ENCODE measurements at regions not wholly inside any gene's neighbourhood (a gene's known extent, or its start where the extent isn't known, plus 50 kb on each side); places are given as distances from the start of the nearest gene placed in this dataset.

DNA sequence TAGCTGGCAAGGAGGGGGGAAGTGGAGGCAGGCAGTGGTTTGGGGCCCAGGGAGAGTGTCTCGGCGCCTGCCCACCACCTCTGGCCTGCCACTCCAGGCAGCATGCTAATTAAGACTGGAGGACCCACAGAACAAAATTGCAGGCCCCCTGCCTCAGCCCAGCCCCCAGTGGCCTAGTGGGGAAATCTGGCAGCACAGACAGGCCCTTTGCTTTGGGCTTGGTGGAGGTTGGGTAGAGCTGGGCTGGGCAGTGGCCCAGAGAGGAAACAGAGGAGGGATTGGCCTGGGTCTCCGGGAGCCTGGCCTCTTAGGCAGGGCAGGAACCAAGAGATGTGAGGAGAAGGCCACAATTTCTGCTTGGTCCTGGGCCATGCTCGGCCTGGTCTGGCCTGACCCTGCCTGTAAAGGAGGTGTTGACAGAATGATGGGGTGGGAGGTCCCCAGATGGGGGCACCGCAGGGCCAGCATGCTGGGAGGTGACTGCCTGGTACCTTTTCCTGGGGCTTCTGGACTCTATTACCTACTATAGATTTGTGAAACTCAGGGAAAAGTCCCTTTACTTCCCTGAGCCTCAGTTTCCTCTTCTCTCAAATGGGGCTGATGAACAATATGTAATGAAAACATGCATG is 92.4 kb upstream of the PJA1 start:
- TF ChIP-seq, protein P1, sequence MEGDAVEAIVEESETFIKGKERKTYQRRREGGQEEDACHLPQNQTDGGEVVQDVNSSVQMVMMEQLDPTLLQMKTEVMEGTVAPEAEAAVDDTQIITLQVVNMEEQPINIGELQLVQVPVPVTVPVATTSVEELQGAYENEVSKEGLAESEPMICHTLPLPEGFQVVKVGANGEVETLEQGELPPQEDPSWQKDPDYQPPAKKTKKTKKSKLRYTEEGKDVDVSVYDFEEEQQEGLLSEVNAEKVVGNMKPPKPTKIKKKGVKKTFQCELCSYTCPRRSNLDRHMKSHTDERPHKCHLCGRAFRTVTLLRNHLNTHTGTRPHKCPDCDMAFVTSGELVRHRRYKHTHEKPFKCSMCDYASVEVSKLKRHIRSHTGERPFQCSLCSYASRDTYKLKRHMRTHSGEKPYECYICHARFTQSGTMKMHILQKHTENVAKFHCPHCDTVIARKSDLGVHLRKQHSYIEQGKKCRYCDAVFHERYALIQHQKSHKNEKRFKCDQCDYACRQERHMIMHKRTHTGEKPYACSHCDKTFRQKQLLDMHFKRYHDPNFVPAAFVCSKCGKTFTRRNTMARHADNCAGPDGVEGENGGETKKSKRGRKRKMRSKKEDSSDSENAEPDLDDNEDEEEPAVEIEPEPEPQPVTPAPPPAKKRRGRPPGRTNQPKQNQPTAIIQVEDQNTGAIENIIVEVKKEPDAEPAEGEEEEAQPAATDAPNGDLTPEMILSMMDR (conservative IDR thresholded peaks at IDR 0.05; ENCODE audit: low read depth, low read length) = no peak
- no peak for TF ChIP-seq EZH2 (IDR thresholded peaks at IDR 0.05; ENCODE audit: borderline replicate concordance, low read depth, low read length, poor library complexity, severe bottlenecking)
- Histone ChIP-seq H3K9me3 (ENCODE audit: low read depth, low read length, poor library complexity, severe bottlenecking) (no peaks in the 10 kb centered on the region), H3K4me3 (ENCODE audit: low read depth, low read length, poor library complexity, severe bottlenecking) (no peak overlapping the region), H3K27ac (ENCODE audit: low read depth, low read length, poor library complexity, severe bottlenecking) (no peak overlapping the region), H3K27me3 (replicated peaks; ENCODE audit: insufficient read depth, low read depth, low read length, poor library complexity) (no peaks in the 10 kb centered on the region), H3K36me3 (ENCODE audit: insufficient read depth, low read length, poor library complexity, severe bottlenecking) (no peaks in the 10 kb centered on the region), H3K4me1 (ENCODE audit: insufficient read depth, low read length, poor library complexity, severe bottlenecking) (peaks cover 13% of the 10 kb centered on the region)
- POLR2A ChIA-PET (ENCODE audit: low non-redundant PET) = no interaction called here
- intact Hi-C loops (cut with micrococcal nuclease; ENCODE audit: unreplicated experiment) = no loop called here
- CTCF ChIA-PET = no interaction called here
- no peak for DNase-seq (ENCODE audit: low spot score)
- no TSS peak for BruUV-seq (replicated peaks)

DNA sequence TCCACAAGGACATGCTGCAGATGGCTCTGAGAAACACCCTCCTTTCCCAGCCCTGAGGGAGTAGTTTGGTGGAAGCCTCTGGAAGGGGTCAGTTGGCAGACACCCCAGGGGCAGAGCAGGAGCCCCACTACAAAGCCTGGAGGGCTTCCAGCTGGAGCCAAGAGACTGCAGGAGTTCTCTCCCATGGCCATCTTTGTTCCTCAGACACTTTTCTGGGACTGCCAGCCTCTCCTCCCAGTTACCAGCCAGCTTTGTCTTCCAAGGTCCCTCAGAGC is 91.0 kb upstream of the PJA1 start:
- H3K27me3 ChIP-seq (replicated peaks; ENCODE audit: insufficient read depth, low read depth, low read length, poor library complexity) = no peaks in the 10 kb centered on the region
- no peaks in the 10 kb centered on the region for H3K9me3 ChIP-seq (ENCODE audit: low read depth, low read length, poor library complexity, severe bottlenecking)
- no peak overlapping the region for H3K4me3 ChIP-seq (ENCODE audit: low read depth, low read length, poor library complexity, severe bottlenecking)
- no peak overlapping the region for H3K27ac ChIP-seq (ENCODE audit: low read depth, low read length, poor library complexity, severe bottlenecking)
- intact Hi-C loops (cut with micrococcal nuclease; ENCODE audit: unreplicated experiment) = no loop called here
- BruUV-seq (replicated peaks) = no TSS peak
- no peak for DNase-seq (ENCODE audit: low spot score)
- ChIA-PET POLR2A (ENCODE audit: low non-redundant PET) (no interaction called here), CTCF (no interaction called here)
- H3K4me1 ChIP-seq (ENCODE audit: insufficient read depth, low read length, poor library complexity, severe bottlenecking) = peaks cover 13% of the 10 kb centered on the region
- TF ChIP-seq, protein P1 (conservative IDR thresholded peaks at IDR 0.05; ENCODE audit: low read depth, low read length) = no peak
- no peak for TF ChIP-seq EZH2 (IDR thresholded peaks at IDR 0.05; ENCODE audit: borderline replicate concordance, low read depth, low read length, poor library complexity, severe bottlenecking)
- no peaks in the 10 kb centered on the region for H3K36me3 ChIP-seq (ENCODE audit: insufficient read depth, low read length, poor library complexity, severe bottlenecking)

DNA sequence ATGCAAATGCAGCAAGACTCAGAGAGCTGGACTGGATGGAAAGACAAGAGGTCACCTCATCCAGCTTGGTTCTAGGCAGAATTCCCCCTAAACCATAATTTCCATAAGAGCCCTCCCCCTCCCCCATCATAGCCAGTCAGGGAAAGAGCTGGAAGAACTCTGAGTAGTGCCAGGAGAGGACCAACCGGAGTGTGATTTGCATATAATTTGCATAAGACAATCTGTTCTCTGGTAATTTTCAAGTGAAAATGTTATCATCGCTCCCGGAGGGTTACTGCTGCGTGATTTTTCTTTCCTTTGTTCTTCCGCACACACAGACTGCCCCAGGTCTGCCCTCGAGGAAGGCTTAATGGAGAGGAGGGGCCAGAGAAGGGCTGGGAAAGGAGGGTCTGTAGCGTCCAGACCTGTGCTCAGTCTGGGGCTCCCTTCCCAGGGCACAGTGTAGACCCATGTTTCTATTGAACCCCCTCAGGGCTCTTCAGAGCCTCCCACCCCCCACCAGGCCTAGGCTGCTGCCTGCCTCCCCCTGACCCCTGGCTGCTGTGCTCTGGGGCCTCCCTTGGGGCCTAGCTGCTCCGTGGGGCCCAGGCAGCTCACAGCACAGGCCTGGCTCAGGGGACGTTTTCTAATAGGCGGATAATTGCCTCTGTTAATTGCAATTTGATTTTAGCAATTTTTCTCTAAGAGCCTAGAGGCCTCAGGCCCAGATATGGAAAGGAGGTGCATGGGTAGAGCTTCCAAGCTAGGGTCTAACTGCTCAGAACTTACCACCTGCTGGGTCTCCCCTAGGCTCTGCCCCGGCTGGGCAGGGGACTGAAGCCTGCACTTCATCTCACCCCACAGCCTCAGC is 90.4 kb upstream of the PJA1 start:
- Histone ChIP-seq H3K4me3 (ENCODE audit: low read depth, low read length, poor library complexity, severe bottlenecking) (no peak overlapping the region), H3K36me3 (ENCODE audit: insufficient read depth, low read length, poor library complexity, severe bottlenecking) (no peaks in the 10 kb centered on the region), H3K9me3 (ENCODE audit: low read depth, low read length, poor library complexity, severe bottlenecking) (no peaks in the 10 kb centered on the region), H3K4me1 (ENCODE audit: insufficient read depth, low read length, poor library complexity, severe bottlenecking) (peaks cover 13% of the 10 kb centered on the region), H3K27me3 (replicated peaks; ENCODE audit: insufficient read depth, low read depth, low read length, poor library complexity) (no peaks in the 10 kb centered on the region), H3K27ac (ENCODE audit: low read depth, low read length, poor library complexity, severe bottlenecking) (no peak overlapping the region)
- intact Hi-C loops (cut with micrococcal nuclease; ENCODE audit: unreplicated experiment) = no loop called here
- TF ChIP-seq EZH2 (IDR thresholded peaks at IDR 0.05; ENCODE audit: borderline replicate concordance, low read depth, low read length, poor library complexity, severe bottlenecking) = no peak
- TF ChIP-seq, protein P1 (conservative IDR thresholded peaks at IDR 0.05; ENCODE audit: low read depth, low read length) = no peak
- ChIA-PET POLR2A (ENCODE audit: low non-redundant PET) (no interaction called here), CTCF (no interaction called here)
- DNase-seq (ENCODE audit: low spot score) = no peak
- no TSS peak for BruUV-seq (replicated peaks)

Measured in A673 (cell line).